Loucy (cell line): ENCODE measurements at regions not wholly inside any gene's neighbourhood (a gene's known extent, or its start where the extent isn't known, plus 50 kb on each side); places are given as distances from the start of the nearest gene placed in this dataset.

ENCODE experiments used
- H2AFZ ChIP-seq: fragments of 200-600 bp; sonication (generic); 2 replicates; pipeline ENCODE4 v1.6.0; 2016; ENCODE audit warnings: antibody characterized with exemption, mild to moderate bottlenecking, low read length, moderate library complexity
- H3F3A ChIP-seq: fragments of 200-600 bp; 2 replicates; pipeline ENCODE4 v1.6.0; 2016; ENCODE audit warnings: antibody characterized with exemption, low read depth, mild to moderate bottlenecking
- H3K27me3 ChIP-seq: fragments of 200-600 bp; sonication (generic); 2 replicates; pipeline ENCODE4 v1.6.1; 2014; ENCODE audit warnings: low read length, mild to moderate bottlenecking; ENCODE audit not compliant: insufficient read depth, poor library complexity, severe bottlenecking
- H3K36me3 ChIP-seq: fragments of 200-600 bp; sonication (generic); 2 replicates; pipeline ENCODE4 v1.6.1; 2016; ENCODE audit warnings: low read length; ENCODE audit not compliant: insufficient read depth
- H3K4me1 ChIP-seq: fragments of 200-600 bp; sonication (generic); 2 replicates; pipeline ENCODE4 v1.5.1; 2014; ENCODE audit warnings: low read length, mild to moderate bottlenecking; ENCODE audit not compliant: insufficient read depth, poor library complexity, severe bottlenecking
- H3K4me2 ChIP-seq: fragments of 200-600 bp; sonication (generic); 2 replicates; pipeline ENCODE4 v1.6.0; 2014; ENCODE audit warnings: antibody characterized with exemption, low read length, low read depth, mild to moderate bottlenecking; ENCODE audit not compliant: poor library complexity, severe bottlenecking
- H3K4me3 ChIP-seq: fragments of 200-600 bp; sonication (generic); 2 replicates; pipeline ENCODE4 v1.5.1; 2014; ENCODE audit warnings: low read length, mild to moderate bottlenecking, mixed read lengths; ENCODE audit not compliant: poor library complexity, severe bottlenecking
- H3K79me2 ChIP-seq: fragments of 200-600 bp; sonication (generic); 2 replicates; pipeline ENCODE4 v1.6.1; 2014; ENCODE audit warnings: low read length; ENCODE audit not compliant: insufficient read depth
- H3K9ac ChIP-seq: fragments of 200-600 bp; sonication (generic); 2 replicates; pipeline ENCODE4 v1.6.0; 2014; ENCODE audit warnings: mild to moderate bottlenecking, low read depth, low read length, moderate library complexity; ENCODE audit not compliant: poor library complexity, severe bottlenecking
- H3K9me2 ChIP-seq: fragments of 200-600 bp; sonication (generic); replicated peaks from 2 replicates; pipeline ENCODE4 v1.6.1; 2016; ENCODE audit warnings: low read depth, low read length, mixed read lengths
- H3K9me3 ChIP-seq: fragments of 200-600 bp; sonication (generic); 2 replicates; pipeline ENCODE4 v1.6.1; 2014; ENCODE audit warnings: mild to moderate bottlenecking, antibody characterized with exemption, low read length, low read depth; ENCODE audit not compliant: insufficient read depth
- H4K20me1 ChIP-seq: fragments of 200-600 bp; sonication (generic); 2 replicates; pipeline ENCODE4 v1.6.0; 2014; ENCODE audit warnings: antibody characterized with exemption, low read length, mild to moderate bottlenecking; ENCODE audit not compliant: insufficient read depth, poor library complexity, severe bottlenecking
- CTCF ChIP-seq: fragments of 200-600 bp; sonication (generic); conservative IDR thresholded peaks from 2 replicates; pipeline ENCODE4 v1.5.1; 2014; ENCODE audit warnings: mild to moderate bottlenecking, antibody characterized with exemption, low read length
- EZH2phosphoT487 ChIP-seq: fragments of 200-600 bp; IDR thresholded peaks from 2 replicates; pipeline ENCODE4 v1.6.1; 2018; ENCODE audit warnings: antibody characterized with exemption, mild to moderate bottlenecking, moderate library complexity, borderline replicate concordance

DNA sequence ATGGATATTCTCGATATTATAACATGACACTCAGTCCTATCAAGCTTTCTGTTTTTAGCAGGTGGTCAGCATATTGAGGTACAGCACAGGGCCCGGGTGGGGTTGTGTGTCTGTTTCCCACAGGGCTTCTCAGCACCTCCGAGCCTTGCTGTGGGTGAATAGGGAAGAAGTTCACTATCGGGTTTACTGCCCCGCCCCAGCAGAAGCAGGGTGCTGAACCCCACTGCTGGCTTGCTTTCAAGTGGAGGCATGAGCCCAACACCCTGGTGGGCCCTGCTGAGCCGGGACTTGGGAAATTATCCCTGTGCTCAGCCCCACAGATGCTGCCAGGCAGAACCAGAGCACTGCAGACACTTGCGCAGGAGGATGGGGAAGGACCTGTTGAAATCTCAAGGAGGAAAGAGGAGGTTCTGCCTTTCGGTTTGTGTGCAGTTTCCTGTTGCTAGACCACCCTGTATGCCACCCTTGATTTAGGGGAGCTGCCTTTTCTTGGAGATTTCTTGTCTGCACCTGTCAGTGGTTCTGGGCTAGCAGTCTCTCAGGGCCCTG is 270.3 kb upstream of the SALL3 start:
- Histone ChIP-seq H3K4me3 (no peak overlapping the region), H3K9me3 (peaks cover 13% of the 10 kb centered on the region; the same call in 1 of the 2 replicates), H3K9ac (no peak overlapping the region), H3K4me1 (no peaks in the 10 kb centered on the region), H3K79me2 (no peaks in the 10 kb centered on the region), H3K36me3 (no peaks in the 10 kb centered on the region), H3F3A (no peaks in the 10 kb centered on the region), H3K27me3 (no peaks in the 10 kb centered on the region), H3K4me2 (no peak overlapping the region), H2AFZ (no peak overlapping the region), H4K20me1 (no peaks in the 10 kb centered on the region), H3K9me2 (no peaks in the 10 kb centered on the region)
- no peak for TF ChIP-seq CTCF
- TF ChIP-seq EZH2phosphoT487 = no peak

- no peaks in the 10 kb centered on the region for H3K4me1 ChIP-seq
- H3K4me3 ChIP-seq = no peak overlapping the region
- no peak overlapping the region for H3K9ac ChIP-seq
- H3K36me3 ChIP-seq = no peaks in the 10 kb centered on the region
- H3K79me2 ChIP-seq = no peaks in the 10 kb centered on the region
- no peaks in the 10 kb centered on the region for H3K27me3 ChIP-seq
- no peaks in the 10 kb centered on the region for H4K20me1 ChIP-seq
- TF ChIP-seq EZH2phosphoT487 (no peak), CTCF (no peak)
- H3K9me2 ChIP-seq = no peaks in the 10 kb centered on the region
- H3F3A ChIP-seq = no peaks in the 10 kb centered on the region
- peaks cover 13% of the 10 kb centered on the region; the same call in 1 of the 2 replicates for H3K9me3 ChIP-seq
- no peak overlapping the region for H3K4me2 ChIP-seq
- no peak overlapping the region for H2AFZ ChIP-seq
Observed at GRCh38 chr18:78711316-78711715, 268.3 kb upstream of the SALL3 start.

GRCh38 chr18:78711971-78712370 is 267.6 kb upstream of the SALL3 start:
- no peak for TF ChIP-seq EZH2phosphoT487
- Histone ChIP-seq H3K4me3 (no peak overlapping the region), H3K36me3 (no peaks in the 10 kb centered on the region), H3K9me2 (no peaks in the 10 kb centered on the region), H2AFZ (no peak overlapping the region), H3K9me3 (peaks cover 9% of the 10 kb centered on the region; the same call in 1 of the 2 replicates), H3K4me1 (no peaks in the 10 kb centered on the region), H3K9ac (no peak overlapping the region), H3F3A (no peaks in the 10 kb centered on the region), H3K27me3 (no peaks in the 10 kb centered on the region), H3K79me2 (no peaks in the 10 kb centered on the region), H3K4me2 (no peak overlapping the region), H4K20me1 (no peaks in the 10 kb centered on the region)

DNA sequence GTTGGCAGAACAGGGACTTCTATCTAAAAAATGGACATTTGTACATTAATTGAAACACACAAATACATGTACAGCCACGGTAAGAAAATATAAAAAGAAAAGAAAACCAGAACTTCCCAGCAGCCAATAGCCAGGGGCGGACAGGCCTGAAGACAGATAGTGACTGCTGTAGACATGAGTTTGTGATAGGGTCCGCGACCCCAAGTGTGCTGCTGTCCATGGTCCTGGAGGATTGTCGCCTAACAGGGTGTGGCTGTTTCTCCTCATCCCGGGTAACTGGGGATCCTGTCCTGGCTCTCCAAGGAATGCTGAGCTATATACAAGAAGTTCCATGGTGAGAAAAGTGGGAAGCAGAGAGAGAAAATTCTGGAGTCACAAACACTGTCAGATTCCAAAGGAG is 266.5 kb upstream of the SALL3 start:
- Histone ChIP-seq H4K20me1 (no peaks in the 10 kb centered on the region), H3K9me2 (no peaks in the 10 kb centered on the region), H3F3A (no peaks in the 10 kb centered on the region), H3K4me3 (no peak overlapping the region), H3K9ac (no peak overlapping the region), H3K4me2 (no peak overlapping the region), H3K79me2 (no peaks in the 10 kb centered on the region), H2AFZ (no peak overlapping the region), H3K9me3 (peaks cover 13% of the 10 kb centered on the region; the same call in 1 of the 2 replicates), H3K36me3 (no peaks in the 10 kb centered on the region), H3K27me3 (no peaks in the 10 kb centered on the region), H3K4me1 (no peaks in the 10 kb centered on the region)
- TF ChIP-seq EZH2phosphoT487 (no peak), CTCF (no peak)
